GM18873 (cell line): ENCODE measurements at regions not wholly inside any gene's neighbourhood (a gene's known extent, or its start where the extent isn't known, plus 50 kb on each side); places are given as distances from the start of the nearest gene placed in this dataset.

ENCODE experiments used
- ATAC-seq: cut with Tn5 transposase; IDR thresholded peaks from one replicate; pipeline ENCODE4 v1.9.1; 2021; ENCODE audit warnings: mild to moderate bottlenecking, moderate library complexity, moderate number of reproducible peaks; ENCODE audit not compliant: unreplicated experiment, low FRiP score

GRCh38 chr16:48909231-48909630 is 299.3 kb upstream of the N4BP1 start:
- ATAC-seq, result no peak

GRCh38 chr16:48907906-48908634 is 298.1 kb upstream of the N4BP1 start:
- ATAC-seq, result peak; percentile 68

GRCh38 chr16:48905632-48906505 is 295.9 kb upstream of the N4BP1 start:
- no peak for ATAC-seq

DNA sequence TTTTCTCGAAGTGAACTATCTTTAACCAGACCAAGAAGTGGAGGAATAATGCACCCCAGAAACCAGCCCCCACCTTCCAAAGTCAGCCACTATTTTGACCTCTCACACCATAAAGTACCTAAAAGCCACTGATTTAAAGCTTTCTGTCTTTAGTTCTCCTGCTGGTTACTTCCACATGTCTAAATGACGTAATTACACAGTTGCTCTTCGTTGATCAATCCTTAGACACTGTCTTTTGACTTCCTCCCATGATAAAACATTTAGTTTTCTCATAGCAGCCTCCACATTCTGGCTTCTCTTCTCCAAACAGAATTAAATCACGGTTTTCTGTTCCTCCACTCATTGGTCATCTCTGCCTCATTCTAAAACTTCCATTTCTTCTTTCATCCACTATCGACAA is 294.4 kb upstream of the N4BP1 start:
- no peak for ATAC-seq

GRCh38 chr16:48903039-48903438 is 293.1 kb upstream of the N4BP1 start:
- no peak for ATAC-seq

DNA sequence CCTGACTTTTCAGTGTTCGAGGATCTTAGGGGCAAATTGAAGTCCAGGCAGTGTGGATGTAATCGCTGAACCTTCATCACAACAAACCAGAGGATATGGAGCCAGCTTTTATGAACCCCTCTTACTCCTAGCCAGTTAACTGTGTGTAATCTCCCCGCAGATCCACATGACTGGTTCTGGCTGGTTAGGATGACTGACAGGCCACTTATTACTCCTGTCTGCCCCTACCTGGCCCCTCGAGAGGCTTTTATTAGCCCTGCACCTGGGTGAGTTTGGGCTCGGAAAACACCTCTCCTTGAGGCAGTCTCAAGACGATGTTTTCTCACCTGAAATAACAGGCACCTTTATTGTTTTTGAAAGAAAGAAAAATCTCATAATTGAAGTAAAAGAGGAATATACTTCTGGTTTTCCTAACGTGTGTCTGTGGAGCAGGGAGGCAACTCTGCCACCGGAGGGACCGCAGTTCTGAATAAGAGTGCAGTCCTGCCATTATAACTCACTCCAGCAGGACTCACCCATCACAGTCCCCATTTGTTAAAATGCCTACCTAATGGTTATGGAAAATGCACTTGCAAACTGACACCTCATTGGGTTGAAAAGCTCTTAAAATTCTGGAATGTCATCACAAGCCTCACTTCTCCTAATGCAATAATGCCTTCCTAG is 291.9 kb upstream of the N4BP1 start:
- no peak for ATAC-seq

GRCh38 chr16:48899500-48899899 is 289.5 kb upstream of the N4BP1 start:
- ATAC-seq, result no peak

GRCh38 chr16:48897698-48898205 is 287.8 kb upstream of the N4BP1 start:
- ATAC-seq, result no peak

DNA sequence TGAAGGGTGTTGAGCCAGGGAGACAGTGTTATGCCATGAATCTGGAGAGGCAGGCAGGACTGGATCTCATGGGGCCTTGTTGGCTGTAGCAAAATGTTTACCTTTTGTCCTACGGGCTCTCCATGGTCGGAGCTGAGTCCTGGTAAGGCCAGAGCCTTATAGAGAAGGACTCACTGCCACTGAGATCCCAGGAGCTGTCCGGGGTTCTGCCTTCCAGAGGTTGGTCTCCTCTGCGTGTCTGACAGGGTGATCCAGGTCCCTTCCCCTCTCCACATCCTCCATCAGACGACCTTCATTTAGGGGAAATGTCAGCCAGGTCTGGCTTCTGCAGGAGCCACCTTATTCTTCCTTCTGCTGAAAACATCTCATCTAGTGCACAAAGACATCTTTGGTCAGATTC is 285.2 kb upstream of the N4BP1 start:
- ATAC-seq, result no peak

DNA sequence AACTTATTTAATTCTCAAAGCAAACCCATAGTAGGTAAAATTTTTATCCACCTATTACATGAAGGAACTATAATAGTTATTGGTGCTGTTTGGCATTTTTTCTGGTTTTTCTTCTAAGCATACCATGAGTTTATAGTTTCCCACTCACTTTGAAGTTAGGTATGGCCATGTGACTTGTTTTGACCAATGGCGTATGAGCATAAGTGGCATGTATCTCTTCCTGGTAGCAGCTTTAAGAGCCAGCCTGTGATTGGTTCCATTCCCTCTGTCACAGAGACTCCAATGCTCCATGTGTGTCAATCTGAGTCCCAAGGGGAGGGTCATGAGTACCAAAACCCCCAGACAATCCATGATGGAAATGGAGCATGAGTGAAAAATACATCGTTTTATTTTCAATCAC is 282.9 kb upstream of the N4BP1 start:
- no peak for ATAC-seq

DNA sequence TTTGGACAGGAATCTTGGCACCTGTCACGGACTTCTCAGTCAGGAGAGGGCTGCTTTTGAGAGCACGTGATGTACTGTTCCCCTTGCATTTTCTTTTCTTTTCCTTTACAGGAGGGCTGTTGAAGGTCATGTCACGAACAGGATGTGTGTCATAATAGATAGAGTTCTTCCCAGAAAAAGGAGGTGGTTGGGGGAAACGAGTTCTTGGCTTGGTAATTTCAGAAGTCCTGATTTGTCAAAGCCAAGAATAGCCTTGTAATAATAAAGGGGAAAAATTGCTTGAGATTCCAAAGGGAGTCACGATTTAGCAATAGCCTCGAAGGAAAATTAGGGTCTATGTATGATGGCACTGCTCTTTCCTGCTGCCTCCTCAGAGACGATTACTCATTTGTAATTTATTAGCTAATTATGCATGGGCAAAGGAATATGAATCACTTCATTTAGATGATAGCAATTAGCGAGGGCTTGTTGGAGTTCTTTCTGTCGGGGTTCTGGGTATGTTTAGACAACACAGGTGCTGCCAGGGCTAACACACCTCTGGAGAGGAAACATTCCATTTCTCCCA is 277.7 kb upstream of the N4BP1 start:
- ATAC-seq, result no peak

DNA sequence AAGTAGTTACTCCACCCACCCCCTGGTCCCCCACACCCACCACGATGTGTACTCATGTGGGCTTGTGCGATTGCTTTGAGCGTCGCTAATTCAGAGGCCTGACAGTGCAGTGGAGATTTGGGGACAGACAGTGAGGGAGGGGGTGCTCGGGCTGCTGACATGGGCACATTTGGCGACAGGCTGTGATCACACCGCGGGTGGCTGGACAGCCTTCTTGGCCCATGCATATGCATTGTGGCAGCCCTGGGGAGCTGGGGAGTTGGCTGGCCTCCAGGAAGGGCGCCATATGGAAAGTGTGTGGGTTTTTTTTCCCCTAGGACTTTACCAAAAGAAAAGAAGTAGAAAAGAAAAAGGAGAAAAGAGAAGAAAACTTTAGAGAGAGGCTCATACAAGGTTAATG is 275.5 kb upstream of the N4BP1 start:
- ATAC-seq, result no peak

- no peak for ATAC-seq
Observed at GRCh38 chr16:48881272-48881671, 271.3 kb upstream of the N4BP1 start.

GRCh38 chr16:48879223-48880122 is 269.5 kb upstream of the N4BP1 start:
- no peak for ATAC-seq

DNA sequence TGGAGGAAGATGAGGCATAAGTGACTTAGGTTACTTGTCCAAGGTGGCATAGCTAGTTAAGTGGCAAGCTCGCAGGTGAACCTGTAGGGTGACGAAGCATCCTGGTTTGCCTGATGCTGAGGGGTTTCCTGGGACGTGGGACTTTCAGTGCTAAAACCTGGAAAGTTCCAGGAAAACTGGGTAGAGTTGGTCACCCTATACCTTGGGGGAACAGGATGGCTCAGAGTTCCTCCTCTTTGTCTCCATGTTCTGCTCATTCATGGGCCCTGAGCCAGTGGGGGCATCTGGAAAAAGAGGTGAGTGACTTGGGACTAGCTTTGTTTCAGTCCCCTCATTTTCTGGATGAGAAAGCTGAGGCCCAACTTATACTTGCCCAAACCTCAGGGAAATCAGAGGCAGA is 268.0 kb upstream of the N4BP1 start:
- no peak for ATAC-seq

DNA sequence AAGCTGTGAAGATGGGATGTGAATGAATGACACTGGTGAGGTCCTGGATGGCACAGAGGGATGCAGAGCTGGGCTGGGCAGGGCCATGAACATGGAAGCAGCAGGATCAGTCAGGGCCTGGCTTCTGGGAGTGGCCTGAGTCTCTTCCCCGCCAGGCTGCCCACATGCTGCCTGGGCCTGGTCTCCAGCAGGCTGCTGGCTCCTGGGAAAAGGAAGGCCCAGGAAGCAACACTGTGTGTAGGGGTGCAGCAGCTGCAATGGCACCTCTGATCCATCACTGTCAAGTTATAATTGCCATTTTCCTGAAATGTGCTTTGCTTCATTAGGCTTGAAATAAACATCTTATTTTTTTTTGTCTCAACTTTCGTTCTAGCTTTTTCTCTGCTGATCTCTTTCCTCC is 260.2 kb upstream of the N4BP1 start:
- ATAC-seq, result no peak

GRCh38 chr16:48865520-48865919 is 255.5 kb upstream of the N4BP1 start:
- ATAC-seq, result no peak

DNA sequence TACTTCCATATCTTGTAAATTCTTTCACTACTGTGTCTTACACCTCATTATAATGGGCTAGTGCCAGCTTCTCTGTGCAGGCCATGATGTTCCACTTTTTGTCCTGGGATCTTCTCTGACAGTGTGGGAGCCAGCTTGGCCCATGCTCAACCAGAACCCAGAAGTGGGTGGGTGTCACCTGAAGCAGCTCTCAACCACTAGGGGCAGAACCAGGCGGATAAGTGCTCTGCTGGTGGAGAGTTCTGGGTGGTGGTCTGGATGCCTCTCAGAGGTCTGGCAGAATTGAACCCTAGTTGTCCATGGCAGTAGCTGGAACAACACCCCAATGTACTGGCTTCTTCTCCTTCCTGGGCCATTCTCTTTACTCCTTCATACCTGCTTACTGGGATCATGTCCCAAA is 254.1 kb upstream of the N4BP1 start:
- no peak for ATAC-seq

DNA sequence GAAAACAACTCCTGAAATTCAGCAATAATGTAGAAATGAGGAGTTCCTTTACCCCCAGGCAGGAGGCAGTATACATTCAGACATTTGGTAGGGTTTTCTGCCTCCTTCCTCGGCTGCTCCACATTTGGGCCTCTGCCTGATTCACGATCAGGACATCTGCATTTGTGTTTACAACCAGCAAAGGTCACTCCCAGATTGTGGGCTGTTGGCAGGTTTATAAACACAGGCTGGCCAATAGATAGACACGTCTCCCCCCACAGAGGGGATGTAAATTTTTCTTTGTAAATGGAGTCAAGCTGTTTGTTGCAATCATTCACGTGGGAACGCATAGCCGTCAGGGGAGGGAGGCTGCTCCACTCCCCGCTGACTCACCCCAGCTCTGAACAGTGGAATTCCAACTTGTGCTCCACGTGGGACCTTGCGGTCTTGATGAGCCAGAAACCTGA is 252.1 kb upstream of the N4BP1 start:
- no peak for ATAC-seq

GRCh38 chr16:48860341-48860740 is 250.4 kb upstream of the N4BP1 start:
- ATAC-seq, result no peak
